NCI-H345 (cell line): ENCODE measurements at regions not wholly inside any gene's neighbourhood (a gene's known extent, or its start where the extent isn't known, plus 50 kb on each side); places are given as distances from the start of the nearest gene placed in this dataset.
"Not testable (repeated sequence)": the region's sequence is repeated elsewhere in the genome, so short reads cannot be mapped to it uniquely, and the experiment has no call there.

ENCODE experiments used
- DNase-seq: peaks from one replicate; lab custom pipeline; 2025; lab: John Stamatoyannopoulos, UW

GRCh38 chr2:184444217-184444616, 154.1 kb upstream of the ZNF804A start:
- no peak for DNase-seq

GRCh38 chr2:184444623-184445223, 153.6 kb upstream of the ZNF804A start:
- DNase-seq, result no peak

- no peak for DNase-seq
Measured at GRCh38 chr2:184449760-184450159, 148.6 kb upstream of the ZNF804A start.

GRCh38 chr2:184452907-184453306, 145.4 kb upstream of the ZNF804A start:
- DNase-seq, result no peak

- no peak for DNase-seq
Measured at GRCh38 chr2:184455624-184456023, 142.7 kb upstream of the ZNF804A start.

DNA sequence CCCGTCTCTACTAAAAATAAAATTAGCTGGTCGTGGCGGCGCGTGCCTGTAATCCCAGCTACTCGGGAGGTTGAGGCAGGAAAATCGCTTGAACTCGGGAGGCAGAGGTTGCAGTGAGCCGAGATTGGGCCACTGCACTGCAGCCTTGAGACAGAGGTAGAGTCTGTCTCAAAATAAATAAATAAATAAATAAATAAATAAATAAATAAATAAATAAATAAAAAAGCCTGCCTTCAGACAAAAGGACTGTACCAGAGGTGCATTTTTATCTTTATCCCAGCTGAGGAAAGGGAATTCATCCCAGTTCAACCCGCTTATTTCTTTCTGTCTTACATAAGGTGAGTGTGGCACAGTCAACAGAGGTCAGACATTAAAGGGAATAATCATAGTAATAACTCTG, 141.6 kb upstream of the ZNF804A start:
- not testable (repeated sequence) for DNase-seq

DNA sequence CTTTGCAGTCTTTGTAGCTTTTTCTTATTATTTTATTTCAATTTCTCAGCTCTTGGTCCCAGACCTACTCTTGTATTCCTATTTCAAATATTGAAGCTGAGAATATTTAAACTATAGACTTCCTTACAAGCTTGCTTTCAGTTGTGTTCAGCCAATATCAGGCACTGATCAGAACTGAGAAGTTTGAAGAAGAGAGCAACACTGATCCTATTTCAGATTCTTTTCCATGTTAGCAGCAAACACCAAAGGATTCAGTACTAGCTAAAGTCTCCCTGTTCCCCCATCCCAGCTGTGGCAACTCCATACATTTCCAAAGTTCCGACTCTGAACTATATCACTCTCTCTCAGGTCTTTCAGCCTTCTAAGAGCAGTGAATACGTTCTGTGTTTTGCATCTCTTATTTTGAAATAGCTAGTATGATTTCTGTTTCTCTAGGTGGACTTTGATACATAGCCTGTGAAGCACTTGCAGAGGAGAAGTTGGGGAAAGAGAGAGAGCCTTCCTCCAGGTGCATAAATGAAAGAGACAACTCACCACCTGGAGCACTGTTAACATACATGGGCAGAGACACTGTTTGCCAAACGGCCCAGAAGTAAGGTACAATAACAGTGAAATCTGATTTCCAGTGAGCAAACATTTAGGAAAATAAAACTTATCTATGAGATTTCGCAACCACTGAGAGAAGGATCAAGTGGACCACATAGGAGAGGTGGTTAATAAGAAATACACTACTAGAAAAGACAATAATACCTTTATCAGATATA, 135.0 kb upstream of the ZNF804A start:
- DNase-seq, result no peak

DNA sequence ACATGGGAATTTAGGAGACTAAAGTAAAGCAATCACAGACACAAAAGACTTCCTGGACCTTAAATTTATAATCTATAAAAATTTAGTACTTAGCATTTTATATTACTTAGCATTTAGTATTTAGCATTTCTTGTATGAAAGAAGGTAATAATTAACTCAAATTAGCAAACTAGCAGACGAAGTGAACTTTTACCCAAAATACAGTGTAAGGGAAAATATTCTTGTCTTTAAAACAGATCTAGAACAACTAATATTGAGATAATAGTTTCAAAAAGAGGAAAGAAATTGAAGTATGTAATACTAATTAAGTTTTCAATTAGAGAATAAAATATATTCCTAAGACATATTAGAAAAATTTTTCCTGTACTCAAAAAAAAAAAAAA, 134.5 kb upstream of the ZNF804A start:
- no peak for DNase-seq

GRCh38 chr2:184468826-184469225, 129.5 kb upstream of the ZNF804A start:
- no peak for DNase-seq

- no peak for DNase-seq
Measured at GRCh38 chr2:184472481-184472880, 125.8 kb upstream of the ZNF804A start.

- DNase-seq, result no peak
Measured at GRCh38 chr2:184481865-184482264, 116.5 kb upstream of the ZNF804A start.

DNA sequence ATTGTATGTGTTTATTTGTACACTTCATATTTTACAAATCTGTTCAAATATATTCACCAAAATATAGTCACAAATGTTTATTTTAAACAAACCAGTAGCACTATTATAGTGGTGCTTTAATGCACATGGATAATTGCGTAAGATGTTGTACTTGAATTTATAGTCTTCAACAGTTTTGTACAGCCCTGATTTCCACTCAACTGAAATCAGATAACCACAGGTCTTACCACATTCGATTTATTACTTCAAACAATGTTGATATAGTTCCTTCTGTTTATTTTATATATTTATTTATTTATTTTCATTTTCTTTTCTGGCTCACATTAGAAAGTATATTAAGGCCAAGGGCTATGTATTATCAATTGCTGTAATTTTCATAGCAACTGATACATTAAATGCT, 99.4 kb upstream of the ZNF804A start:
- no peak for DNase-seq

GRCh38 chr2:184504252-184504651, 94.1 kb upstream of the ZNF804A start:
- no peak for DNase-seq

DNA sequence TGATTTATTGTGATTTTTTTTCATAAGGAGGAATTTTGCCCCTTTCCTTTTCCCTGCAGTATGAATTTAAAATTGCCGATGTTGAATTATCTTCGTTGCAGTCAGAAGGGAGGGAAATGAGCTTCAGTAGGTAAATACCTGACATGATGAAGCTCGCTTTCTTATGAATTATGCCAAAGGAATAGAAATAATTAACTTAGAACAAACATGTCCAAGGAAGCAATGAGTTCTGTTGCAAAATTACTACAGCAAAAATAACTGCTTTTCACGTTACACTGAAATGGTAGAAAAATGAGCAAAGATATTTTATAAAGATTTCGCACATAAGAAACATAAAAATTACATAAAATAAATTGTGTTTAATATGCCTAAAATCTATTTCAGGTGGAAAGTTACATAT, 91.1 kb upstream of the ZNF804A start:
- no peak for DNase-seq

- no peak for DNase-seq
Measured at GRCh38 chr2:184517402-184517801, 80.9 kb upstream of the ZNF804A start.

DNA sequence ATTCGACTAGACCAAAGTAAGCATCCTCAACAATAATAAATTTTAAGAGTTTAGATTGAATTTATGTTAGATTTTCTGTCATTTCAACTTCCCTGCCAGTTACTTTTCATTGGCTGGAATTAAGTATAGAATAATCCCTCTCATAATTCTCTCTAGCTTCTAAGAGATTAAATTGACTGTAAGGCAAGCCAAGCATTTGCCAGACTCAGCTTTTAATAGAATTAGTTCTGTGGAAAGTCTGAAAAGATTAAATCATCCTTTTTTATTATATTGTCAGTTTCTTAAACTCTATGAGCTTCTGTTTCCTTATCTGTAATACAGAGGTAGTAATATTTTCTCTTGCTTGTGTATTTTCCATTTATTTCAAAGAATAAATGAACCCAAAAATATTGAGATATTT, 77.9 kb upstream of the ZNF804A start:
- DNase-seq, result no peak

DNA sequence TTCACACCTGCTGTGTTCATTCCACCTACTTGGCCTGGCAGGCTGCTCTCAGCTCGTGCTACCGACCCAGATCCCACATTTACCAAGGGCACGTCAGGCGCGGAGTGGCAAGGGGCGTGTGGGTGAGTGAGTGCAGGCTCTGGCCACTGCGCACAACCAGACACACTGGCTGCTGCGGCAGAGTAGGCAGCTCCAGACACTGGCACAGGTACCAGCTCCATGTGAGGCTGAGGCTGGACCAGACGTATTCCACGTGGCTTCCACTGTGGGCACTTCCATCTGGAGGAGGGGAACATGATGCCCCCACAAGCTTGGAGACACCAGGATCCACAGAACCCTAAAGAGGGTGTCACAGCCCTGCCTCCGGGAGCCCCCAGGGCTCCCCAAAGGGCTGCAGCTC, 74.6 kb upstream of the ZNF804A start:
- DNase-seq, result no peak

DNA sequence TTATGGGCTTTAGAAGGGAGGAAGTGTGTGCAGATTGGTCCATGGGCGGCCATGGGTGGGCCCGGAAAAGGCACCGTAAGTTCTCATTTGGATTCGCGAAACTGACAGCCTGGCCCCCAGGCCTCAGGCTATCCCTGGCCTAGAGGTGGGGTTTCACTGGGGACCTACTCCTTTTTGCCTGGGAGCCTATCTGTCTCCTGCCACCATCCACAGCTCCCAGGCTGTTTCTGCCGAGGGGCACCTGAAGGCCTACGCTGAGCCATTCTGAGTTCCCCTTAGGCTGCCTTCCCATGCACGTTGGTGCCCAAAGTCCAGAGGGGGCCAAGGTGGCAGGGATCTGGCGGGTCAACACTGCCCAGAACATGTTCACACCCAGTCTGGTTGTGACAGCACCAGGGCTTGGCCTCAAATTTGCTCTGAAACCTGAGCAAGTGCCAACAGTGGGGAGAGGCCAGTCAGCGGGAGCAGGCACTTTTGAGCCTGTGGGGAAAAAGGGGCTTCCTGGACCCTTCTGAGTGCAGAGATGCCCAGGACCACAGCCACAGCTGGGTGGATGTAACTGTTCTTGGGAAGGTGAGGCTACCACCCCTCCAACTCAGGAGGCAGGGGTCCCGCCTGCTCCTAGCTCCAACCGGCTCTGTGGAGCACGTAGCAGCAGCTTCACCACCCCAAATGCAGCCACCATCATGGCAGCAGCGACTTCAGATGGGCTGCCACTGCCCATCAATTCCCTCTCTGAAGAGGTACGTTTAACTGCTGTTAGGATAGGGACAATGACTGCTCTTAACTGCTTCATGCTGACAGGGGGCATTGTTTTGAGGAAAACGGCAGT, 73.6 kb upstream of the ZNF804A start:
- no peak for DNase-seq

DNA sequence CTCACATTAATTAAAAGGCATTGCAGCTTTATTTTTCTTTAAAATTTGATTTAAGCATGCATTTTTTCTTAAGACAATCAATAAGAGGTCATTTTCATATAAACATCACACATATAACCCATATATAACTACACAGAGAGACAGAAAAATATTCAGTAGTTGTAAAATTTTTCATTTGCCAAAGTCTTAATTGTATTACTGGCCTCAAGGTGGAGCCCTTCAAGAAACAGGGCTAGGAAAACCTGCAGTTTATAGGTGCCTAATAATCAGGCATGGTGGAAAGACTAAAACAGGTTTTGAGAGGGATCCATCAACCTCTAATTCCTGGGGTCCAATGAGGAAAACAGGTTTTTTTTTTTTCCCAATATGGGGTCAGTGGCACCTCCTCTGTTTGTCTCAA, 71.3 kb upstream of the ZNF804A start:
- DNase-seq, result no peak

DNA sequence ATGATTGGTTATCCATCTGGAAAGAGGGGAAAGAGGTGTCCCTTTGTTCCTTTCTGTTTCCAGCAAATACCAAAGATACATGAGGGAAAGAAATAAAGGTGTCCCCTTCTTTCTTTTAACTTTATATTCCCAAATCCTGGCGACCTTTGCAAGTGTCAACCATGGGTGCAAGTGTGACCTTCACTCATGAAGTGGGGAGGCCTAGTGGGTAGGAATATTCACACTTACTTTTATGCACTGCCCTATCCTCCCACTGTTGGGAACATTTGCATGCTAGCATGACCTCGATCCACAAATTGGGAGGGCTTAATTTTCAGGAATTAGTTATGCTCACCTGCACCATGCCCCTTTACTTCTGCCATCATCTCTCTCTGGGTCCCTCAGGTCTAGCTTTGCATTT, 70.2 kb upstream of the ZNF804A start:
- DNase-seq, result no peak

GRCh38 chr2:184530239-184530638, 68.1 kb upstream of the ZNF804A start:
- DNase-seq, result no peak

GRCh38 chr2:184530959-184531358, 67.4 kb upstream of the ZNF804A start:
- no peak for DNase-seq

DNA sequence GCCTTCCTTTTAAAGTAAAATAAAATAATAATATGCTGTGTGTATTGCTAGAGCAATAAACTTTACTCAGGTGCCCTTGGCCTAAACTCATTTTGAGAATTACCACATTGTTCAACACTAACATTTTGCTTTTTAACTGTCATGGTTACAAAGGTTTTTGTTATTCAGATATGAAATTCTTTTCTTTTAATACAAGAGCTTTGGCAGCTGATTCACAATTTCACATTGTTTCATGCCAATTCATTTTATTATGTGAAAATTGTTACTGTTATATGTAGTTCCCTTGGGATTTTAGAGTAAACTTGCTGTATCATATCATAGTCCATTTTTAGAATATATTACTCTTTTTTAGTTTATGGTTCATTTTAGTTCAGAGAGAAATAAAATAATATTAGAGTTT, 65.8 kb upstream of the ZNF804A start:
- no peak for DNase-seq
